ENCODE measurements at regions not wholly inside any gene's neighbourhood (a gene's known extent, or its start where the extent isn't known, plus 50 kb on each side); places are given as distances from the start of the nearest gene placed in this dataset.

- no peaks in the 10 kb centered on the region for H3K36me3 ChIP-seq (ENCODE audit: control insufficient read depth, insufficient read depth, low read length)
- whole genome bisulfite sequencing, 2 experiments (ENCODE audit: insufficient coverage in 1 of 2, insufficient read length in 1 of 2) = 94 to 100% methylated on average over 1 to 27 of the region's 27 CpGs
- Mint-ChIP-seq H3K36me3 (ENCODE audit: low read depth) (peaks cover 19% of the 10 kb centered on the region), H3K27ac (no peak overlapping the region), H3K4me1 (peaks cover 4% of the 10 kb centered on the region), H3K27me3 (ENCODE audit: insufficient read depth) (no peaks in the 10 kb centered on the region), H3K9me3 (peaks cover 26% of the 10 kb centered on the region), H3K4me3 (no peak overlapping the region)
- H3K4me3 ChIP-seq (ENCODE audit: low read length) = no peak overlapping the region
- H3K4me1 ChIP-seq (ENCODE audit: control insufficient read depth, insufficient read depth, low read length) = no peaks in the 10 kb centered on the region
- H3K27ac ChIP-seq (ENCODE audit: low read depth, low read length) = no peak overlapping the region
- no peaks in the 10 kb centered on the region for H3K27me3 ChIP-seq (ENCODE audit: control insufficient read depth, insufficient read depth, low read length, poor library complexity, severe bottlenecking)
- no peak for DNase-seq
- TF ChIP-seq, protein P1, sequence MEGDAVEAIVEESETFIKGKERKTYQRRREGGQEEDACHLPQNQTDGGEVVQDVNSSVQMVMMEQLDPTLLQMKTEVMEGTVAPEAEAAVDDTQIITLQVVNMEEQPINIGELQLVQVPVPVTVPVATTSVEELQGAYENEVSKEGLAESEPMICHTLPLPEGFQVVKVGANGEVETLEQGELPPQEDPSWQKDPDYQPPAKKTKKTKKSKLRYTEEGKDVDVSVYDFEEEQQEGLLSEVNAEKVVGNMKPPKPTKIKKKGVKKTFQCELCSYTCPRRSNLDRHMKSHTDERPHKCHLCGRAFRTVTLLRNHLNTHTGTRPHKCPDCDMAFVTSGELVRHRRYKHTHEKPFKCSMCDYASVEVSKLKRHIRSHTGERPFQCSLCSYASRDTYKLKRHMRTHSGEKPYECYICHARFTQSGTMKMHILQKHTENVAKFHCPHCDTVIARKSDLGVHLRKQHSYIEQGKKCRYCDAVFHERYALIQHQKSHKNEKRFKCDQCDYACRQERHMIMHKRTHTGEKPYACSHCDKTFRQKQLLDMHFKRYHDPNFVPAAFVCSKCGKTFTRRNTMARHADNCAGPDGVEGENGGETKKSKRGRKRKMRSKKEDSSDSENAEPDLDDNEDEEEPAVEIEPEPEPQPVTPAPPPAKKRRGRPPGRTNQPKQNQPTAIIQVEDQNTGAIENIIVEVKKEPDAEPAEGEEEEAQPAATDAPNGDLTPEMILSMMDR (conservative IDR thresholded peaks at IDR 0.05) = no peak
- no peaks in the 10 kb centered on the region for H3K9me3 ChIP-seq (ENCODE audit: control insufficient read depth, low read length)
- no peak overlapping the region for H3K9ac ChIP-seq (ENCODE audit: extremely low read depth, low read length, poor library complexity, severe bottlenecking)
Measured at GRCh38 chrX:74065831-74066390, 213.4 kb upstream of the XIST start.

DNA sequence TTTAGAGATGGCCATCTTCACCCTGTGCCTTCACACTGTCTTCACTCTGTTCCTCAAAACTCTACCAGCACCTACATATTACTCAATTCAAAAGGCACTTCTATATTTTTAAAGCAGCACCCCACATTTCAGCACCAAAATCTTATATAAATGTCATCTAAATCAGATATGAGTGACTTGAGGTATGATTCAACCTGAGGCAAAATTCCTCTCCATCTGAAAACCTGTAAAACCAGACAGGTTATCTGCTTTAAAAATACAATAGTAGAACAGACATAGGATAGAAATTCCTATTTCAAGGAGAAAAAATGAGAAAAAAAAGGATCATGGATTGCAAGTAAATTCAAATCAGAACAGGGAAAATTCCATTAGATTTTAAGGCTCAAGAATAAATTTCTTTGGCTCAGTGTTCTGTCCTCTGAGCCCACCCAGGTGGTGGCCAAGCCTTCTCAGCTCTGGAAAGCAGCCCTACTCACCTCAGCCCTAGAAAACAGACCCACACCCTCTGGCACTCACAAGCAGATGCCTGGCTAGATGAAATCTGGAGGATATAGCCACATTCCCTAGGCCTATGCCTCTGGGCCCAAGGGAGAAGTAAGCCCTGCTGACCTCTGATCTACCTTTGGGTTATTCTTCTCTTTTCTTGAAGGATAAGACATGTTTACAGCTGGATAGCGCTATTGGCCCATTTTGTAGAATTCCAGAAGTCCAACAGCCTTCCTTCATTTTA, 211.1 kb upstream of the XIST start:
- Histone ChIP-seq H3K4me3 (ENCODE audit: low read length) (no peak overlapping the region), H3K27me3 (ENCODE audit: control insufficient read depth, insufficient read depth, low read length, poor library complexity, severe bottlenecking) (no peaks in the 10 kb centered on the region), H3K9me3 (ENCODE audit: control insufficient read depth, low read length) (no peaks in the 10 kb centered on the region), H3K4me1 (ENCODE audit: control insufficient read depth, insufficient read depth, low read length) (no peaks in the 10 kb centered on the region), H3K36me3 (ENCODE audit: control insufficient read depth, insufficient read depth, low read length) (no peaks in the 10 kb centered on the region), H3K27ac (ENCODE audit: low read depth, low read length) (no peak overlapping the region), H3K9ac (ENCODE audit: extremely low read depth, low read length, poor library complexity, severe bottlenecking) (no peak overlapping the region)
- no peak for DNase-seq
- no peak overlapping the region for H3K27ac Mint-ChIP-seq
- peaks cover 10% of the 10 kb centered on the region for H3K9me3 Mint-ChIP-seq
- H3K4me3 Mint-ChIP-seq = no peak overlapping the region
- H3K27me3 Mint-ChIP-seq (ENCODE audit: insufficient read depth) = no peaks in the 10 kb centered on the region
- peaks cover 4% of the 10 kb centered on the region for H3K4me1 Mint-ChIP-seq
- WGBS, 2 experiments (ENCODE audit: insufficient coverage in 1 of 2, insufficient read length in 1 of 2) = 100% methylated on average over 1 of the region's 1 CpG; no CpG with 5 or more reads in 1 of the 2 experiments
- TF ChIP-seq, protein P1 (conservative IDR thresholded peaks at IDR 0.05) = no peak
- H3K36me3 Mint-ChIP-seq (ENCODE audit: low read depth) = peaks cover 7% of the 10 kb centered on the region

DNA sequence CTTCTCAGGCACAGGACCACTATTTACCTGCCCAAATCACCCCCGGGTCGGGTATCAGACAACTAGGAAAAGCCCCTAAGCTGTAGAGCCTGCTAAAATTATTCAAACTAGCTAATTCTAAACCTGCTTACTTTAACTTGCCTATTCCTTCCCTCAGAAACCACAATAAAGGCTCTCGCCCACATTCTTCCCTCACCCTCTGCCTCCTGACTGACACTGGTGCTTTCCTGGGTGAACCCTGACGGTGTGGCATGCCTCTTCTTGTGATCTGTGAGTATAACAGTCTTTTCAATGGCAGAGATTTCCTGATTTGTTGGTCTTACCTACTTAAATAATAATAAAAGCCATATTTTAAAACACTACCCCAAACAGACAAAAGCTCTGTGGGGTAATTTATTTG, 209.4 kb upstream of the XIST start:
- 86 to 100% methylated on average over 3 to 4 of the region's 4 CpGs for WGBS, 2 experiments (ENCODE audit: insufficient coverage in 1 of 2, insufficient read length in 1 of 2)
- no peaks in the 10 kb centered on the region for H3K27me3 ChIP-seq (ENCODE audit: control insufficient read depth, insufficient read depth, low read length, poor library complexity, severe bottlenecking)
- no peaks in the 10 kb centered on the region for H3K9me3 Mint-ChIP-seq
- DNase-seq = no peak
- no peaks in the 10 kb centered on the region for H3K36me3 Mint-ChIP-seq (ENCODE audit: low read depth)
- TF ChIP-seq, protein P1 (conservative IDR thresholded peaks at IDR 0.05) = no peak
- no peaks in the 10 kb centered on the region for H3K4me1 ChIP-seq (ENCODE audit: control insufficient read depth, insufficient read depth, low read length)
- peaks cover 4% of the 10 kb centered on the region for H3K4me1 Mint-ChIP-seq
- H3K27me3 Mint-ChIP-seq (ENCODE audit: insufficient read depth) = no peaks in the 10 kb centered on the region
- no peak overlapping the region for H3K27ac Mint-ChIP-seq
- H3K9ac ChIP-seq (ENCODE audit: extremely low read depth, low read length, poor library complexity, severe bottlenecking) = no peak overlapping the region
- no peaks in the 10 kb centered on the region for H3K9me3 ChIP-seq (ENCODE audit: control insufficient read depth, low read length)
- H3K4me3 Mint-ChIP-seq = no peak overlapping the region
- H3K4me3 ChIP-seq (ENCODE audit: low read length) = no peak overlapping the region
- no peak overlapping the region for H3K27ac ChIP-seq (ENCODE audit: low read depth, low read length)
- H3K36me3 ChIP-seq (ENCODE audit: control insufficient read depth, insufficient read depth, low read length) = no peaks in the 10 kb centered on the region
